ENCODE measurements at regions not wholly inside any gene's neighbourhood (a gene's known extent, or its start where the extent isn't known, plus 50 kb on each side); places are given as distances from the start of the nearest gene placed in this dataset.

- TF ChIP-seq CTCF (IDR thresholded peaks at IDR 0.05) = no peak
Measured at GRCh38 chr2:42916324-42916723, 123.9 kb upstream of the HAAO start.

- TF ChIP-seq CTCF (IDR thresholded peaks at IDR 0.05) = no peak
Measured at GRCh38 chr2:42914860-42915259, 122.5 kb upstream of the HAAO start.

GRCh38 chr2:42914314-42914713 is 121.9 kb upstream of the HAAO start:
- TF ChIP-seq CTCF (IDR thresholded peaks at IDR 0.05) = no peak

GRCh38 chr2:42913280-42913878 is 121.0 kb upstream of the HAAO start:
- no peak for TF ChIP-seq CTCF (IDR thresholded peaks at IDR 0.05)

- TF ChIP-seq CTCF (IDR thresholded peaks at IDR 0.05) = no peak
Measured at GRCh38 chr2:42910645-42911405, 118.4 kb upstream of the HAAO start.

GRCh38 chr2:42909966-42910365 is 117.6 kb upstream of the HAAO start:
- TF ChIP-seq CTCF (IDR thresholded peaks at IDR 0.05) = no peak

GRCh38 chr2:42908518-42909200 is 116.3 kb upstream of the HAAO start:
- no peak for TF ChIP-seq CTCF (IDR thresholded peaks at IDR 0.05)

Measured in LNCAP (cell line).